Subcutaneous abdominal adipose tissue (tissue), 5 donors: ENCODE measurements at regions not wholly inside any gene's neighbourhood (a gene's known extent, or its start where the extent isn't known, plus 50 kb on each side); places are given as distances from the start of the nearest gene placed in this dataset.

Experiments used
- H3K27ac ChIP-seq: one replicate; pipeline ENCODE4 v1.7.0; 2013; ENCODE audit warnings: low read depth, mild to moderate bottlenecking, inconsistent platforms, low read length, moderate library complexity
- H3K27me3 ChIP-seq, 5 donors: one replicate each; pipeline ENCODE4 v1.7.0; 2013; ENCODE audit warnings: low read length in 5 of 5, inconsistent platforms in 1 of 5; ENCODE audit not compliant: control insufficient read depth in 5 of 5, insufficient read depth in 4 of 5
- H3K36me3 ChIP-seq, 5 donors: one replicate each; pipeline ENCODE4 v1.7.0; 2013; ENCODE audit warnings: low read length in 5 of 5; ENCODE audit not compliant: control insufficient read depth in 5 of 5, insufficient read depth in 5 of 5
- H3K4me1 ChIP-seq, 5 donors: one replicate each; pipeline ENCODE4 v1.7.0; 2013; ENCODE audit warnings: low read length in 5 of 5, mild to moderate bottlenecking in 3 of 5, moderate library complexity in 1 of 5; ENCODE audit not compliant: control insufficient read depth in 5 of 5, insufficient read depth in 5 of 5
- H3K4me3 ChIP-seq, 5 donors: one replicate each; pipeline ENCODE4 v1.7.0; 2013; ENCODE audit warnings: low read length in 5 of 5, low read depth in 1 of 5
- H3K9ac ChIP-seq, 5 donors: one replicate each; pipeline ENCODE4 v1.7.0; 2013; ENCODE audit warnings: low read length in 5 of 5, mild to moderate bottlenecking in 4 of 5, moderate library complexity in 3 of 5
- H3K9me3 ChIP-seq, 5 donors: one replicate each; pipeline ENCODE4 v1.7.0; 2013; ENCODE audit warnings: low read length in 5 of 5; ENCODE audit not compliant: control insufficient read depth in 5 of 5
- donor health status: healthy.
- donor health status: healthy.
- donor health status: healthy.
- donor health status: healthy.
- donor health status: healthy.

DNA sequence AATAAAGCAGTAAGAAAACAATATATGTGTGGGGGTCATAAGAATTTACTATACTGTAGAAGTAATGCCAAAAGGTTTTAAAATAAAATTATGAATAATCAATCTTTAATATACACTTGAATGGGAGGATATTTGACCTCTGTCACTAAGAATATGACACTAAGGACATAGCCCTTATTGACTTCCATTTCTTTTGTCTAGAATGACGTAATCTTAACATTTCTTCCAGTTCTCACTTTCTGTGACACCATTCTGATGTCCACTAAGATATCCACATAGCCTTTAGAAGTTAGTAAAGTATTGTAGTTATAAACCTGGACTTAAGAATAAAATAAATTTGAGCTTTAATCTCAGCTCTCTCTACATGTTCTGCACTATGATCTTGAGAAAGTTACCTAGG, 1050.7 kb downstream of the TLE4 start:
- H3K27me3 ChIP-seq: no peaks in the 10 kb centered on the region
- H3K9ac ChIP-seq: no peak overlapping the region

DNA sequence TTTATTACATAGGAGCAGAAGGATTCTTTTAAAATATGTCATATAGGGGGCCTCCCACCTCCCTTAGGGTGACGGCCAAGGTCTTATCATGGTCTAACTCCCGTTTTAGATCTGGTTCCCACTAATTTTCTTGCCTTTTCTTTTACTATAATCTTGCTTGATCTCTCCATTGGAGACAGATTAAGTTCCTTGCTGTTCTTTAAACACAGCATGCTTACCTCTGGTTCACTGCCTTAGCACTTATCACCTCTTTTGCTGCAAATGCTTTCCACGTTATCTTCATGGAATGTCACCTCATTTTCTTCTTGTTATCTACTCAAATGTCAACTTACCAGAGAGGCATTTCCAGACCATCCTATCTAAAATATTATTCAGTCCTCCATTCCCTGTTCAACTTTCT, 1047.6 kb downstream of the TLE4 start:
- Histone ChIP-seq H3K9me3 (no peaks in the 10 kb centered on the region), H3K9ac (no peak overlapping the region), H3K27ac (no peak overlapping the region), H3K36me3 (no peaks in the 10 kb centered on the region), H3K4me3 (no peak overlapping the region), H3K4me1 (peaks cover 0 to 4% (median 0%) of the 10 kb centered on the region in 5 donors), H3K27me3 (no peaks in the 10 kb centered on the region)

More for the DNA sequence above, 1050.7 kb downstream of the TLE4 start:
- no peaks in the 10 kb centered on the region for H3K4me1 ChIP-seq
- H3K36me3 ChIP-seq: no peaks in the 10 kb centered on the region
- H3K27ac ChIP-seq: no peak overlapping the region
- H3K9me3 ChIP-seq: no peaks in the 10 kb centered on the region
- H3K4me3 ChIP-seq: no peak overlapping the region

DNA sequence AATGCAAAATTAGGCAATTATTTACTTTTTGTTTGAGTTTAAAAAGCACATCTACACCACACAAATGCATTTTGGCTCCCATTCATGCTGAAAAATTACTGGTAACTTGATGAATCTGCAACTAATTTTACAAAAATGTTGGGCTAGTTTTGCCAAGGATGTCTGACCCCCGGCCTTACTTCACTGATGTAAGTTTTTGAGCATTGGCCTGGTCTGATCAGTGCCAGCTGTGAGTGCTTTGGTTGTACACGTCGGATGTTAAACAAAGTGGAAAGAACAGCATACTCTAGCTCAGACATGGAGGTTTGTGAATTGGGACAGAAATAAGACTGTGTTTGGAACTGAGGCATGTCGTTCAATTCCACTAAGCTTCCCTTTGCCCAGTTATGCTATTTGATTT, 1044.2 kb downstream of the TLE4 start:
- no peaks in the 10 kb centered on the region for H3K9me3 ChIP-seq
- H3K4me3 ChIP-seq: no peak overlapping the region
- peaks cover 0 to 4% (median 0%) of the 10 kb centered on the region in 5 donors for H3K4me1 ChIP-seq
- no peaks in the 10 kb centered on the region for H3K27me3 ChIP-seq
- no peak overlapping the region for H3K9ac ChIP-seq
- no peak overlapping the region for H3K27ac ChIP-seq
- no peaks in the 10 kb centered on the region for H3K36me3 ChIP-seq

DNA sequence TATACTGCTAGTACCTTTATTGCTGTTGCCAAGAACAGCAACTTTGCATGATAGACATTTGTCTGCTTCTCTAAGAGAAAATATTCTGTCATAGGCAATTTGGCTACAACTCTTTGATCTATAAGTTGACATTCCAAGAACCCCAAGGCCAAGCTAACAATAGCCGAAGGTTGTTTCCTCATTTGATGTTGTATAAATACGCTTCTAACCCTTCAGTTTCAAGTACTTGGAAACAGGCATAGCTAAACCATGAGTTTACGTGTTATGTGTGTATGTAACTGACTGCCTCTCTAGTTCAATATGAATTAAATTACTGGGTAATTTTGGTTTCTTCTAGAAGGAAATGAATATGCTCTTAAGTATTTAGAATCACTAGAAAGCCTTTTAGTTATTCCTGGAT, 1034.0 kb downstream of the TLE4 start:
- peaks cover 0 to 5% (median 0%) of the 10 kb centered on the region in 5 donors for H3K4me1 ChIP-seq
- H3K9ac ChIP-seq: no peak overlapping the region
- no peak overlapping the region for H3K4me3 ChIP-seq
- H3K27me3 ChIP-seq: no peaks in the 10 kb centered on the region
- no peaks in the 10 kb centered on the region for H3K9me3 ChIP-seq
- H3K27ac ChIP-seq: no peak overlapping the region
- H3K36me3 ChIP-seq: no peaks in the 10 kb centered on the region

DNA sequence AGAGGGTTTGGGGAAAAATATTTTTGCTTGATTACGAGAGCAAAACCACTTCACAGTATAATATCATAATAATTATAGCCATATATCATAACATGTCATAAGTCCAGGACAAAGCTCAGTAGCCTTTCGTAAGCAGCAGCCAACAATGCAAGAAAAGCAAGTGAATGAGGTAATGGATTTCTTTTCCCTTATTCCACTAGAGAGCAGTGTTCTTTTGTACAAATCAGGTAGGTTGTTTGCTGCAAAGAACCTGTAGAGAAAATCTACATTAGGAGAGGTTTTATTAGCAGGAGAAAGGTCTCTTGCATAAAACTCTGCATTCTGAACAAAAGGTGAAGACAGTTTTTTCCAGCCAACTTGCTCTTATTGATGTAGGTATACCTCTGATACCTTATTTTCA, 1033.4 kb downstream of the TLE4 start:
- no peaks in the 10 kb centered on the region for H3K9me3 ChIP-seq
- no peak overlapping the region for H3K9ac ChIP-seq
- H3K4me3 ChIP-seq: no peak overlapping the region
- H3K36me3 ChIP-seq: no peaks in the 10 kb centered on the region
- H3K4me1 ChIP-seq: peaks cover 0 to 5% (median 0%) of the 10 kb centered on the region in 5 donors
- no peaks in the 10 kb centered on the region for H3K27me3 ChIP-seq
- no peak overlapping the region for H3K27ac ChIP-seq

DNA sequence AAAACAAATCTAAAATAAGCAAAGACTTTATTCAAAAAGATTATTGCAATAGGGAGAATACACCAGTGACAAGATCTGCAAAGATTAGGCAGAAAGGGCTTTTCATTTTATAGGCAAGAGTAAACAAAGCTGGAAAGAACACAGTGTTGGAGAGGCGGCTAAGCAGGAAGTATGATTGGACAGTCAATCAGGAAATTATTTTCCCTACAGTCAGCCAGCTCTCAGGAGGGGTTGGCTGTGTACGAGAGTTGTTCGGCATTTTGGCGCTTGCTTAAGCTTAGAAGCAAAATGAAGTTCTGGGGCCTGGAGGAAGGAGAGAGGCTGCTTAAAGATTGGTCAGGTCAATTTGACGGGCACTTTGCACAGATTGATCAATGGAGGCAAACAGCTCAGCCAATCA, 1030.5 kb downstream of the TLE4 start:
- no peak overlapping the region for H3K4me3 ChIP-seq
- H3K36me3 ChIP-seq: no peaks in the 10 kb centered on the region
- H3K9ac ChIP-seq: no peak overlapping the region
- H3K27me3 ChIP-seq: no peaks in the 10 kb centered on the region
- peaks cover 0 to 5% (median 0%) of the 10 kb centered on the region in 5 donors for H3K4me1 ChIP-seq
- no peak overlapping the region for H3K27ac ChIP-seq
- H3K9me3 ChIP-seq: no peaks in the 10 kb centered on the region

DNA sequence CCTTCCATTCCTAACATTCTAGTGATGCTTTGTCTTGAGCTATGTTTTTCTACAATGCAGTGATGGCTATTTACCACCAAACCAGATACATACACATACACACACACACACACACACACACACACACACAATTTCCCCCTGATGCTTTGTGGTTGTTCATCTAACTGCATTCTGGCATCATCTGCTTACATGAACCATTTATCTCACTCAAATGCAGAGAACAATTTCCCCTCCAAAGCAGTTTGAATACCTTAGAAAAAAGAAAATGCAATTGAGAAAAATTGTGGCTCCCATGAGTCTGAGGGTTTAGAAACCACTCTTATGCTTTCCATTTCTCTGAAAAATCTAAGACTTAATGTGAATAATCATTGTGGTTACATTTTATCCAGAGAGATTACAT, 1024.8 kb downstream of the TLE4 start:
- H3K36me3 ChIP-seq: no peaks in the 10 kb centered on the region
- no peaks in the 10 kb centered on the region for H3K4me1 ChIP-seq
- no peaks in the 10 kb centered on the region for H3K9me3 ChIP-seq
- no peak overlapping the region for H3K9ac ChIP-seq
- H3K27ac ChIP-seq: no peak overlapping the region
- no peaks in the 10 kb centered on the region for H3K27me3 ChIP-seq
- H3K4me3 ChIP-seq: no peak overlapping the region

DNA sequence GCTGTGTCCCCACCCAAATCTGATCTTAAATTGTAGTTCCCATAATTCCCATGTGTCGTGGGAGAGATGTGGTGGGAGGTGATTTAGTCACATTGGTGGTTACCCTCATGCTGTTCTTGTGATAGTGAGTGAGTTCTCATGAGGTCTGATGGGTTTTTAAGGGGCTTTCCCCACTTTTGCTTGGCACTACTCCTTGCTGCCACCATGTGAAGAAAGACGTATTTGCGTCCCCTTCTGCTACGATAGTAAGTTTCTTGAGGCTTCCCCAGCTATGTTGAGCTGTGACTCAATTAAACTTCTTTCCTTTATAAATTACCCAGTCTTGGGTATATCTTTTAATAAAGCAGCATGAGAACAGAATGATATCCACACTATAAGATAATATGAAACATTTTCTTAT, 1023.4 kb downstream of the TLE4 start:
- no peak overlapping the region for H3K9ac ChIP-seq
- no peak overlapping the region for H3K27ac ChIP-seq
- no peak overlapping the region for H3K4me3 ChIP-seq
- no peaks in the 10 kb centered on the region for H3K36me3 ChIP-seq
- no peaks in the 10 kb centered on the region for H3K9me3 ChIP-seq
- no peaks in the 10 kb centered on the region for H3K27me3 ChIP-seq
- H3K4me1 ChIP-seq: no peaks in the 10 kb centered on the region

DNA sequence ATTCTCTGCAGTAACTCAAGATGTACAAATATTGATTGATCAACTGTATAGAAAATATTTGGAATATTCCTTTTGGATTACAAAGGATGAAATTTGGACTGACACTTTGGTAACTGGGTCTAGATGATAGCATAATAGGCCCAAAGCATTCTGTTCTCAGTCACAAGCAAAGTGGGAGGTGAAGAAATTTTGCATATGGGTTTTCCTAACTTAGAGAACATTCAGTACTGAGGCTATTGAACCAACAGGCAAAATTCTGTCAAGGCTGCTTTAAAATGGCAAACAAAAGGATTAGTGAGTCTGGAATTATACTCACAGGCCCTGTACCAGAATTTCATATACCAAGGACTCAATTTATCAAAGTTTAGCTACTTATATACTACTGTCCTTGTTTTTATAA, 1020.6 kb downstream of the TLE4 start:
- Histone ChIP-seq H3K9me3 (no peaks in the 10 kb centered on the region), H3K36me3 (no peaks in the 10 kb centered on the region), H3K4me3 (no peak overlapping the region), H3K27ac (no peak overlapping the region), H3K4me1 (no peaks in the 10 kb centered on the region), H3K9ac (no peak overlapping the region), H3K27me3 (no peaks in the 10 kb centered on the region)

DNA sequence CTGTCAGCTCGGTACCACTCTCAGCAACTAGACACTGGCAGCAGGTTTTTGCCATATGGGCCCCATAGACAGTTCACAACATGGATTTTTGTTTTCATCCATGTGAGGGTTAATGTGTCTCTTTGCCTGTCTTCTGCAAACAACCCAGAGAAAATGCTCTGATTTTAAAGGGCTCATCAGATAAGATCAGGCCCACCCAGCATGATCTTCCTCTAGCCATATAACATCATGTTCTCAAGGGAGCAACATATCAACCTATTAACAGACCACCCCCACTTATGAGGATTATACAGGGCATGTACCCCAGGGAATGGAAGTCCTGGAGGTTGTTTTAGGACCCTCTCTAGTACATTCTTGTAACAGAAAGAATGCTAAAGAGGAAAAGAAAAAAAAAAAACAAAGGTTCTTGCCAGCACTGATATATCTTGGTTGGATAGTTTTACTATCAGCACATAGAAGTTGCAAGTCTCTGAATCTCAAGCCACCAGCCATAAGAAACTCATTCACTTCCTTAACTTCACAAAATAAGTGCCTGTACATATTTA, 1015.1 kb downstream of the TLE4 start:
- no peaks in the 10 kb centered on the region for H3K27me3 ChIP-seq
- no peaks in the 10 kb centered on the region for H3K4me1 ChIP-seq
- no peak overlapping the region for H3K27ac ChIP-seq
- H3K4me3 ChIP-seq: no peak overlapping the region
- H3K9me3 ChIP-seq: no peaks in the 10 kb centered on the region
- no peak overlapping the region for H3K9ac ChIP-seq
- no peaks in the 10 kb centered on the region for H3K36me3 ChIP-seq

DNA sequence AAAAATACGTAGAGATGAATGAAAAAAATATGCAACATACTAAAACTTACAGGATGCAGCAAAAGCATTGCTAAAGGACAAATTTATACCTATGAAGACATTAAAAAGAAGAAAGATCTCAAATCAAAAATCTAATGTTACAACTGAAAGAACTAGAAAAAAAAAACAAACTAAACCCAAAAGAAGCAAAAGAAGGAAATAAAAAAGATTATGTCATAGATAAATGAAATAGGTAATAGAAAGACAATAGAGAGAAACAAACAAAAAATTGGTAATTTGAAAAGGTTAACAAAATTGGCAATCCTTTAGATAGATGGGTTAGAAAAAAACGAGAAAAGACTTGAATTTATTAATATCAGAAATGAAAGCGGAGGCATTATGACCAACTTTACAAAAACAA, 1000.2 kb downstream of the TLE4 start:
- H3K27ac ChIP-seq: no peak overlapping the region
- H3K4me3 ChIP-seq: no peak overlapping the region
- no peaks in the 10 kb centered on the region for H3K4me1 ChIP-seq
- peaks cover 0 to 16% (median 11%) of the 10 kb centered on the region in 5 donors for H3K9me3 ChIP-seq
- no peaks in the 10 kb centered on the region for H3K27me3 ChIP-seq
- no peak overlapping the region for H3K9ac ChIP-seq
- no peaks in the 10 kb centered on the region for H3K36me3 ChIP-seq
